ENCODE measurements at regions not wholly inside any gene's neighbourhood (a gene's known extent, or its start where the extent isn't known, plus 50 kb on each side); places are given as distances from the start of the nearest gene placed in this dataset.

- H3K4me3 ChIP-seq = no peak overlapping the region
- H3K27ac ChIP-seq = no peak overlapping the region
- no peak for TF ChIP-seq CTCF (IDR thresholded peaks at IDR 0.05)
- no peak for TF ChIP-seq POLR2AphosphoS5 (IDR thresholded peaks at IDR 0.05)
- TF ChIP-seq POLR2A (IDR thresholded peaks at IDR 0.05) = no peak
- no peak for TF ChIP-seq EP300 (IDR thresholded peaks at IDR 0.05)
- H3K27me3 ChIP-seq = no peaks in the 10 kb centered on the region
- peaks cover 0 to 4% (median 0%) of the 10 kb centered on the region in 4 donors for H3K9me3 ChIP-seq
- no peaks in the 10 kb centered on the region for H3K4me1 ChIP-seq
- H3K36me3 ChIP-seq = no peaks in the 10 kb centered on the region
- DNase-seq = no peak
- WGBS, 2 donors = 66 to 85% methylated on average over 5 of the region's 5 CpGs
- intact Hi-C loops (cut with DNase I) = no loop called here
Measured at GRCh38 chr1:188302746-188303145, 1474.0 kb downstream of the PLA2G4A start.

GRCh38 chr1:188314557-188315137 is 1485.9 kb downstream of the PLA2G4A start:
- Histone ChIP-seq H3K4me1 (no peaks in the 10 kb centered on the region), H3K36me3 (no peaks in the 10 kb centered on the region), H3K27ac (no peak overlapping the region), H3K4me3 (no peak overlapping the region), H3K9me3 (no peaks in the 10 kb centered on the region), H3K27me3 (no peaks in the 10 kb centered on the region)
- intact Hi-C loops (cut with DNase I) = no loop called here
- no peak for TF ChIP-seq CTCF (IDR thresholded peaks at IDR 0.05)
- no peak for TF ChIP-seq POLR2AphosphoS5 (IDR thresholded peaks at IDR 0.05)
- no peak for TF ChIP-seq POLR2A (IDR thresholded peaks at IDR 0.05)
- TF ChIP-seq EP300 (IDR thresholded peaks at IDR 0.05) = no peak
- no peak for DNase-seq

- Histone ChIP-seq H3K36me3 (no peaks in the 10 kb centered on the region), H3K27me3 (no peaks in the 10 kb centered on the region), H3K27ac (no peak overlapping the region), H3K9me3 (no peaks in the 10 kb centered on the region), H3K4me3 (no peak overlapping the region), H3K4me1 (no peaks in the 10 kb centered on the region)
- intact Hi-C loops (cut with DNase I) = no loop called here
- DNase-seq = no peak
- TF ChIP-seq POLR2AphosphoS5 (IDR thresholded peaks at IDR 0.05) (no peak), CTCF (IDR thresholded peaks at IDR 0.05) (no peak), POLR2A (IDR thresholded peaks at IDR 0.05) (no peak), EP300 (IDR thresholded peaks at IDR 0.05) (no peak)
Measured at GRCh38 chr1:188317894-188318293, 1489.1 kb downstream of the PLA2G4A start.

- H3K36me3 ChIP-seq = no peaks in the 10 kb centered on the region
- no peaks in the 10 kb centered on the region for H3K4me1 ChIP-seq
- no peak overlapping the region for H3K4me3 ChIP-seq
- 90 to 91% methylated on average over 3 of the region's 3 CpGs for WGBS, 2 donors
- H3K27ac ChIP-seq = no peak overlapping the region
- no peak for DNase-seq
- no peaks in the 10 kb centered on the region for H3K27me3 ChIP-seq
- intact Hi-C loops (cut with DNase I) = no loop called here
- TF ChIP-seq POLR2A (IDR thresholded peaks at IDR 0.05) = no peak
- no peak for TF ChIP-seq CTCF (IDR thresholded peaks at IDR 0.05)
- no peak for TF ChIP-seq EP300 (IDR thresholded peaks at IDR 0.05)
- TF ChIP-seq POLR2AphosphoS5 (IDR thresholded peaks at IDR 0.05) = no peak
- H3K9me3 ChIP-seq = no peaks in the 10 kb centered on the region
Measured at GRCh38 chr1:188325211-188325610, 1496.5 kb downstream of the PLA2G4A start.

- Histone ChIP-seq H3K27ac (no peak overlapping the region), H3K4me1 (no peaks in the 10 kb centered on the region), H3K36me3 (no peaks in the 10 kb centered on the region), H3K9me3 (no peaks in the 10 kb centered on the region), H3K4me3 (no peak overlapping the region), H3K27me3 (no peaks in the 10 kb centered on the region)
- WGBS, 2 donors = 34 to 79% methylated on average over 1 of the region's 1 CpG
- TF ChIP-seq POLR2A (IDR thresholded peaks at IDR 0.05) = no peak
- no peak for TF ChIP-seq CTCF (IDR thresholded peaks at IDR 0.05)
- no peak for TF ChIP-seq EP300 (IDR thresholded peaks at IDR 0.05)
- TF ChIP-seq POLR2AphosphoS5 (IDR thresholded peaks at IDR 0.05) = no peak
- intact Hi-C loops (cut with DNase I) = no loop called here
- DNase-seq = no peak
Measured at GRCh38 chr1:188343914-188344313, 1515.2 kb downstream of the PLA2G4A start.

Measured in sigmoid colon (tissue), 6 donors.